Spleen (tissue), 7 donors: ENCODE measurements at regions not wholly inside any gene's neighbourhood (a gene's known extent, or its start where the extent isn't known, plus 50 kb on each side); places are given as distances from the start of the nearest gene placed in this dataset.

Source experiments
- POLR2A ChIP-seq, 3 donors: fragments of 450-650 bp; IDR thresholded peaks; one replicate each; pipeline ENCODE4 v1.5.1; 2017; ENCODE audit warnings: antibody characterized with exemption in 3 of 3, mild to moderate bottlenecking in 1 of 3
- TF ChIP-seq, protein P1 (sequence below), 11 experiments: fragments of 200-600 bp in 7 of 11; fragments of 450-650 bp in 4 of 11; sonication (generic) in 4 of 11; IDR thresholded peaks in 8 of 11; conservative IDR thresholded peaks in 3 of 11; 1 replicate in 7 of 11; 2 replicates in 4 of 11; pipeline versions ENCODE4 v1.4.0 to v1.8.0; 2016 to 2021; ENCODE audit warnings: antibody characterized with exemption in 11 of 11, inconsistent platforms in 4 of 11, mild to moderate bottlenecking in 1 of 11
- donor health status: DM: no; HTN: no; CAD: no; lungs with moderate emphysema.
- donor health status: DM: no; HTN: no; CAD: no.
- donor health status: DM: no; HTN: no; CAD: no.

DNA sequence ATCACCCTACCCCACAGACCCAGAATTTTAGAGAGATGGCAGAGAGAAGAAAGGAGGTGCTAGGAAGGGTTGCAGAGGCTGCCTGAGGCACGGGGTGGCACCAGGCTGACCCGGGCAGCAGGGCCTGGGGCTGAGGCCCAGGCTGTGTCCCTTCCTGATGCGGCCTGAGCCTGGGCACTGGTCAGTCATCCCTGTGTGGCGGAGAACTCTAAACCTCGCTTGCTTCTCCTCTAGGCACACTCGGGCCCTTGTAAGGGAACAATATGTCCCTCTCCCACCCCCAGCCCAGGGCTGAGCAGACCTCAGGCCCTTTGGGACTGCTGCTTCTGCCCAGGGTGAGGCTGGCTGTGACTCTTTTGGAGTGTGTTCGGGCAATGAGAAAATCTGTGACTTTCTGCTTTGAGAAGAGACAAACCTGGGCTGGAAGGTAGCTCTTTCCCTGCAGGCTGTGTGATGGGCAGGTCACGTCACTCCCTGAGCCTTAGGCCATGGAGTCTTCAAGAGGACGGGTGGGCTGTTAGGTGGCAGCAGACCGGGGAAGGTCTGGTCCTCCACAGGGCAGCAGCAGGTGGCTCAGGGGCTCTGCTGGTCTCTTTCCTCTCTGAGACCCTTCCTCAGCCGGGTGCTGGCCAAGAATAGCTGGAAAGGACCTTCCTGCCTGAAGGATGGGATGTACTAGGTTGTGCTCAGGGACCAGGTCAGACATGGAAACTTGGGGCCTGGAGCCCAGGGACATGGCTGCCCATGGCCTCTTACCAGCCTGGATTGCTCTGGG is 96.8 kb downstream of the GLI2 start:
- TF ChIP-seq, protein P1, sequence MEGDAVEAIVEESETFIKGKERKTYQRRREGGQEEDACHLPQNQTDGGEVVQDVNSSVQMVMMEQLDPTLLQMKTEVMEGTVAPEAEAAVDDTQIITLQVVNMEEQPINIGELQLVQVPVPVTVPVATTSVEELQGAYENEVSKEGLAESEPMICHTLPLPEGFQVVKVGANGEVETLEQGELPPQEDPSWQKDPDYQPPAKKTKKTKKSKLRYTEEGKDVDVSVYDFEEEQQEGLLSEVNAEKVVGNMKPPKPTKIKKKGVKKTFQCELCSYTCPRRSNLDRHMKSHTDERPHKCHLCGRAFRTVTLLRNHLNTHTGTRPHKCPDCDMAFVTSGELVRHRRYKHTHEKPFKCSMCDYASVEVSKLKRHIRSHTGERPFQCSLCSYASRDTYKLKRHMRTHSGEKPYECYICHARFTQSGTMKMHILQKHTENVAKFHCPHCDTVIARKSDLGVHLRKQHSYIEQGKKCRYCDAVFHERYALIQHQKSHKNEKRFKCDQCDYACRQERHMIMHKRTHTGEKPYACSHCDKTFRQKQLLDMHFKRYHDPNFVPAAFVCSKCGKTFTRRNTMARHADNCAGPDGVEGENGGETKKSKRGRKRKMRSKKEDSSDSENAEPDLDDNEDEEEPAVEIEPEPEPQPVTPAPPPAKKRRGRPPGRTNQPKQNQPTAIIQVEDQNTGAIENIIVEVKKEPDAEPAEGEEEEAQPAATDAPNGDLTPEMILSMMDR (IDR thresholded peaks at IDR 0.05 in 8 of 11, conservative IDR thresholded peaks at IDR 0.05 in 3 of 11), result no peak
- TF ChIP-seq POLR2A (IDR thresholded peaks at IDR 0.05), result no peak
